HUDEP-2 (cell line): ENCODE measurements at regions not wholly inside any gene's neighbourhood (a gene's known extent, or its start where the extent isn't known, plus 50 kb on each side); places are given as distances from the start of the nearest gene placed in this dataset.

ENCODE experiments used
- DNase-seq, 76 experiments: peaks; one replicate each; lab custom pipeline; 2025; ENCODE audit not compliant: unreplicated experiment in 76 of 76; lab: John Stamatoyannopoulos, UW

DNA sequence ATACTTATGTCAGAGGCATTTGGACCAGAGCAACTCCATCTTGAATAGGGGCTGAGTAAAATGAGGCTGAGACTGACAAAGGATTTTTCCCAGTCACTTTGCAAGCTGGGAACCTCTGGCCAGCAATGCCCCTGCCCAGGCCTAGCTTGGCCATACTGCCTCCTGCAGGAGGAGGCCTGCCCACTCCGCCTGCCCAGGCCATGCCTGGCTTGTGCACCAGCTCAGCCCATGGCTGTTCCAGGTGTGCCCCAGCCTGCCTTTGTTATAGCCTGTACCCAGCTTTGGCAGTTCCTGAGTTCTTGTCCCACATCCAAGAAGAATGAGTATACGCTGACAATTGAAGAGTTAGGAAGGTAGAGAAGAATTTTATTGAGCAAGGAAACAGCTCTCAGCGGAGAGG lies 176.1 kb downstream of the AASDH start:
- no peak for DNase-seq

DNA sequence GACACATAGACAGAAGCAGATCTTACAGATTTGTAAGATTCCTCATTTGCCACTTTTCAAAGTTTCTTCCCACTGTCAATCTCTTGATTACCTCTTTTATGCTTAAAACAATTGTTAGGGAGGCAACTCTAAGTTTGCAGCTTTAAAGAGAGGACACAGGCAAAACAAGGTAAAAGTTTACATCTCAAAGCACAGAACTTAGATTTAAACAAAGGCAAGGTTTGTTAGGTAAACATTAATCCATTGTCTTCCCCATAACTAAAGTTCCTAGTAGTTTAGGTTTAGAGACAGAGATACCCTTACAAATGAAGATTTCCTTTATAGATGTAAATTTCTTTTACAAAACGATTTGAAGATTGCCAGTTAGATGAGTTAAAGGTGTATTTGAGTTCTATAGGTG lies 176.9 kb downstream of the AASDH start:
- no peak for DNase-seq

DNA sequence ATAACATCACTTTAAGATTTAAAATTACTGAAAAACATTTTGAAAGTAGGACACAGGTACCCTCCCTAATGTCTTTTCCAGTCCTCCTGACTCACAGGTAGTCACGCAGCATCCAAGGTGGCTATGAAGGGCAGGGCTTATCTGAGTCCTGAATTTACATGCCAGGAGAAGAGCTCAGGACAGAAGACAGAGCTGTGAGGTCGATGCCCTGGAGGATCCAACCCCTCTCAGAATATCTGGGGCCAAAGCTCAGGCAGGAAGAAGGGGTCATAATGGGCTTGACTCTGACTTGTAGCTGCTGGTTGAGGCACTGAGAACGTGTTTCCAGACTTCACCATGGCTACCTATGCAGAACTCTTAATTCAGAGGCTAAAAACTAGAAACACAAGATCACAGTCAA lies 177.5 kb downstream of the AASDH start:
- DNase-seq: no peak

DNA sequence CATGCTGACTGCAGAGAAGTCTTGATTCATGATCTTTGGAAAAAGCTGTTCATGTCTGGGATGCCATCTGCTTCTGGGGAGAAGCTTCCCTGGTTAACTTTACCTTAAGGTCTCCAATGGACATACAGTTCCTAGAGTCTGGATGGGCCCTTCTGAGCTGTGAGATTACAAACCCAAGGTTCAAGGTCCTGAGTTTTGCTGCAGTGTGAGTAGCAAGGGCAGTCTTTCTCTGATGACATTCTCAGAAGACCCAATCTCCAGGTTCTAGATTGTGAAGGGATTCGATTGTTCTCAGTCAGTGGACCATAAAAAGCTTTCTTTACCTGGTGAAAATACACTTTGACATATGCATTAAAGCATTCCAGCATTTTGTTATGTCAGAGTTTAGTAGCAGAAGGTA lies 179.2 kb downstream of the AASDH start:
- no peak for DNase-seq

DNA sequence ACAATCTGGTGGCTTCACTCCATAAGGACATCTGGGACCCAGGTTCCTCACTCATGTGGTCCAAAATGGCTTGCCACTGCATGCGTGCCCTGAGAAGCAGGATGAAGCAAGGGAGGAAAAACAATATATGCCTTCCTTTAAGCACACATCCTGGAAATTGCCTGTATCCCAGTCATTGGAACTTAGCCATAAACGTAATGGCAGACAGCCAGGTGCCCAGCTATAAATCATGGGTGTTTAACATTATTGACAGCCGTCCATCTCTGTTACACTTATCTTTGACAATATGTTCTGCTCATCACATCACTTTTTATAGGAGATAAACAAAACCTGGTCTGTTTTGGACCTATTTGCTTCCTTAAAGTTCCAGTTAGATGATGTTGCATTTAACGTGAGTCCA lies 181.0 kb downstream of the AASDH start:
- DNase-seq: no peak

DNA sequence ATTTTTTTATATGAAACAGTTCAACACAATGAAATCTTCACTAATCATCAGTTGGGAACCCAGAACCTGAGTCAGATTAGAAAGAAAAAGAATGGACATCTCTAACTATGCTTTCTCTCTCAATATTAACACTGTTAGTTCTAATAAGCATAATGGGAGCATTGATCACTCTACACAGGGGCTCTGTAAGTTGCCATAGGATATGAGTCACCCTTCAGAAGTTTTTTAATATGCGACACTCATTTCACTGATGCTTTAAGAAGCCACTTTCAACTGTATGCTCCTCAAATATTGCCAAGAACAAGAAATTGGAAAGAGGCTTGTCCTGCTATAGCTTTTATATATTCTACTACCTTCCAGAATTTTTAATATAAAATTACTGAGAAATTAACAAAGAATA lies 187.0 kb downstream of the AASDH start:
- DNase-seq: no peak

DNA sequence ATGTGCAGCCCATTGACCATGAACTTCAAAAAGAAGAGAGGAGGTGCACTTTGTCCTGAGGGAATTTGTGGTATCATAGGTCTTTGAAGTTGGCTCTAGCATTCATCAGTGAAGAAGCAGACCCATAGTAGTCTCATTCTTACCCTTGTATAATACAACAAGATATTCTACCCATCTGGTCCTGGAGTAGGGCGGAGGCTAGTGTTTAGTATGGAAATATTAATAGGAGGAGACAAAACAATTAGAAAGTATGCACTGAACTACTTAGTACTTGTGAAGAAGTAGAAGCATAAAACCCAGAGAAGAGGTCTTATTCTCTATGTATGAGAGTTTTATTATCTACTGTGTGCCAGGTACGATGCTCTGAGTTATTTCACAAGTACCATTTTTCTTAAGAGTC lies 189.0 kb downstream of the AASDH start:
- DNase-seq: no peak

DNA sequence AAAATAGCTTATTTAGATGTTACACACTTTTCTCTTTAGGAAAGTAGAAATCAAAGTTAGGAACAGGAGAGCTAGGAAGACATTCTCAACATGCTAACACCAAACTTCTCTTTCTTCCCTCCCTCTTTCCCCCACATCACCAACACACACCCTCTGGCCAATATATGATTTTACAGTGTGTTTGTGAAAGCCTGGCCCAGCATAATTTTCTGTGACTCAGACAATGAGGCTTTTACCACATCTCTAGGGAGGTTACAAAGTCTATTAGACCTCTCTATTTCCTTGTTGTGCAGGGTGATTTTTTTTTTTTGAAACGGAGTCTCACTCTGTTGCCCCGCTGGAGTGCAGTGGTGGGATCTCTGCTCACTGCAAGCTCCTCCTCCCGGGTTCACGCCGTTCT lies 189.9 kb downstream of the AASDH start:
- no peak for DNase-seq

DNA sequence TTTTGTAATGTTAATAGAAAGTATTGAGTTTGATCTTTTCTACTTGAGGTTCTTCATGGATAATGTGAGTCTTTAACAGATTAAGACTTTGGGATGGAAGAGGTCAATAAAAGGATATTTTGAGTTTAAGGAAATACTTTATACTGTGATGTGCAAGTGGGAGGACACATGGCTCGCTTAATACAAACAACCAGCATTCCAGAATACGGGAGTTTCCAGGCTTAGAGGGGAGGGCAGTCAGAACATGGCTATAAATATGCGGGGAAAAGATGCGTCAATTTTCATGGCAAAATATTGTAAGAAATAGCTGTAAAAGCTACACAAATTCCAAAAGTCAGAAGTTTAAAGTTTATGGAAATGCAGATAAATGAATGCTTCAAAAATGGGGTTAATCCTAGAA lies 192.3 kb downstream of the AASDH start:
- DNase-seq: no peak

DNA sequence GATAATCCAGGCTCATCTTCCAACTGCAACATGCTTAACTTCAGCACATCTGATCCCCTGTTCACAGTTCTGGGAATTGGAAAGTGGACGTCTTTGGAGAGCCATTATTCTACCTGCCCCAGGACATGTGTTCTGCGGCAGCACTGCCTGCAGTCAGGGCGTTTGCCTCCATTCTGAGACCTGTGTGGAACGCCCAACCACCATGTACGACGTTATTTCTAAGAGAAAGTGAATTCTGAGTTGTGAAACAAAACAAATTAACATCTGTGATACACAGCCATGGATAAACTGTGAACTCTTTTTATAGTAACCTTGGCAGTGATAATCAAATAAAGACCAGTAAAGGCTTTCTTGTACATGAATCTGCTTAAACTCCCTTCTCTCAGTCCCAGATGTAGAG lies 195.8 kb downstream of the AASDH start:
- DNase-seq: no peak

DNA sequence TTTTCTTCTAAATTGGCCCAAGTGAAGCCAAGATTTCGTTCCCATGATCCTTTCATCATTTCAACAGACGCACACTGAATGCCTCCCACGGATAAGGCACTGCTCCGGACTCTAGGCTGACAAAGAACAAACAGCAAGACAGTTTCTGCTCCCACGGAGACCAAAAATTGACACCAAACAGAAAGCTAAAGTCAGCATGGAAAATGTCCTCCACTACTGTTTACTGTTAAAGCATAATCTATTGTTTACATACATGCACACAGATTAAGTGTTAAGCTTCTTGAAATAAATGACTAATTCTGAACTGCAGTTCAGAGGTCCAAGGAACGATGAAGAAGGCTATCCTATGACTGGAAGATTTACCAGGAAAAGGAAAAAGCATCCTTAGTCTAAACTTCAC lies 199.6 kb downstream of the AASDH start:
- no peak for DNase-seq

DNA sequence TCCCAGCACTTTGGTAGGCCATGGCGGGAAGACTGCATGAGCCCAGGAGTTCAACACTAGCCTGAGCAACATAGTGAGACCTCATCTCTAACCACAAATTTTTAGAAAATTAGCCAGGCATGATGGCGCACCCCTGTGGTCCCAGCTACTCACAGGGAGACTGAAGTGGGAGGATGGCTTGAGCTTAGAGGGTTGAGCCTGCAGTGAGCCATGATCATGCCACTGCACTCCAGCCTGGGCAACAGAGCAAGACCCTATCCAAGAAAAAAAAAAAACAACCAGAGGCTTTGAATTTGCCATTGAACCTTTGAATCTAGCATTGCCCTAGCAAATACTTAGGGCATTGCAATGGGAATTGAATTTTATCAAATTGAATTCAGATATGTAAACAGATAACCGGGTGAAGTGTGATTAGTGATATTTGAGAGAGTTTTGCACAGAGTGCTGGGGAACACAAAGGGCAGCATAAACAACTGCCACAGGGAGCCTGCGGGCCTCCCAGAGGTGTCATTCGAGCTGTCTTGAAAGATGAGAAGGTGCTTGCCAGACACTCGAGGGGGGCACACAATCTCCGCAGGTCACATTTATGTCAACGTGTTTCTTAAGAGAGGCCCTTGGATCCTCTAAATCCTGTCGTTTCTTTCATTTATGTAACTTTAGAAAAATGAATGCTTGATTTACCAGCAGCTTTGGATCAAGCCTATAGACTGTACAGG lies 200.3 kb downstream of the AASDH start:
- DNase-seq: no peak

DNA sequence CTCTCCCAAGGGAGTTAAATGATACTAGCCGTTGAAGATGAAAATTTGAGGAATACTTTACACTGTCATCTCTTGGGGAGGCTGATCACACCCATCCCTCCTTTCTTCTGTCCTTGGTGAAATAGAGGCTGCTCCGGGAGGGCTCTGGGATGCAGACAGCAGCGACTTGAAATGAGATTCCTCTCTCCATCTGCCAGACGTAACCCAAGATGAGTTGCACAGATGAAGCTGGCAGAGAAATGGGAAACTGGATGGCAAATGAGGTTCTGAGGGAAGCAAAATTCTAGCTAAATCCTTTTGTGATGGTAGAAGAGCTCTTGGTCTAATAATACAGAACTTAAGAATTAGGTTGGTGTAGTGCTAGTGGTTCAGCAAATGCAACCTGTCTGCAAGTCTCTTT lies 201.4 kb downstream of the AASDH start:
- no peak for DNase-seq

DNA sequence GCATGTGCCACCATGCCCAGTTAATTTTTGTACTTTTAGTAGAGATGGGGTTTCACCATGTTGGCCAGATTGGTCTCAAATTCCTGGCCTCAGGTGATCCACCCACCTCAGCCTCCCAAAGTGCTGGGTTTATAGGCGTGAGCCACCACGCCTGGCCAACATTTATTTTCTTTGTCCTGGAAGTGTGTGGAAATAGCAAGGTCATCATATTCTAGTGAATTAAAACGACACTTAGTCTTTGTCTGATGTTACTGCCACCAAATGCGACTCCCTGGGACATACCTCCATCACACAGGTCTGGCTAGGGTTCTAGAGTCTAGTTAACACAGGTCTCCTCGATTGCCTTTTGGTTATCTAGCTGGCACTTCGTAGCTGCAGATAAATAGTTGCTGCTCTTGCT lies 203.1 kb downstream of the AASDH start:
- DNase-seq: no peak

DNA sequence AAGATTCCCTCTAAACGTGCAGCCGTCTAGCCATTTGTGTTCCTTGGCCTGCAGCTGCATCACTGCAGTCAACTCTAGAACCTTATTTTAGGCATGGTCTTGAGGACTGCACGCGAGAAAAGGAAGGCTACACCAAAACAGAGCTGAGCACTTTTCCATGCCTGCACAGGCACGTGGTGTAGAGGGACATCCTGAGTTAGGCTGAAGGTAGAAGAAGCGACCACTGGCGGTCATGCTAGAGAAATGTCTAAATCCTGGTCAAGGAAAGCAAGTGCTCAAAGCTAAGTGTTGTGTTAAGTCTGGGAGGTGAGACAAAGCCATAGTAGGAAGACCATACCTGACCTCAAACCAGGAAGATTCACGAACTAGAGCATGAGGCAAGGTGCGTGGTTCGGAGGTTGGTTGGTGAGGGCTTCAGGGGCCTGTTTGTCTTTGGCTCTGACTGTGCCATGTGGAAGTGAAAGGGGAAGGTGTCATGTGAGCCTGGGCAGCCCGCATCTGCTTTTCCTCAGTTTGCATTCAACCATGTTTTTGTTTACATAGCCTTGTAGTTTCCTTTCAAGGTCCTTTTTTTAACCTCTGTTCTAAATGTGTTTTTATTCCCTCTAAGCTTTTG lies 203.8 kb downstream of the AASDH start:
- no peak for DNase-seq

DNA sequence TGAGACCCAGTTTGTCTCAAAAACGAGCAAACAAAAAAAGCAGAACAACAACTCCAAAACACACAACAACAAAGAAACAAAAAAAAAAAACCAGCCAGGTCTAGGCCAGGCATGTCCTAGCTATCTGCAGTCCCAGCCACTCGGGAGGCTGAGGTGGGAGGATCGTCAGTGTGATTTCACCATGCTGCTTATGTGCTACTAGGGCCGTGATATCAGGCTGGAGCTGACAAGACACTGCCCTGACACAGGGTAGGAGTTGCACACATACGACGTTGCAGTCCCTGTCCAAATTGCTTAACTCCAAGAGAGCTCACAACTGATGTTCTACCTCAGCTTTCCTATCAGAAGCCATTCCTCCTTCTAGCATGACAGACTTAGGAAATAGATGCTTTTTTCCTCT lies 204.9 kb downstream of the AASDH start:
- DNase-seq: peak in 2 of 76 experiments; percentile 4 to 13

DNA sequence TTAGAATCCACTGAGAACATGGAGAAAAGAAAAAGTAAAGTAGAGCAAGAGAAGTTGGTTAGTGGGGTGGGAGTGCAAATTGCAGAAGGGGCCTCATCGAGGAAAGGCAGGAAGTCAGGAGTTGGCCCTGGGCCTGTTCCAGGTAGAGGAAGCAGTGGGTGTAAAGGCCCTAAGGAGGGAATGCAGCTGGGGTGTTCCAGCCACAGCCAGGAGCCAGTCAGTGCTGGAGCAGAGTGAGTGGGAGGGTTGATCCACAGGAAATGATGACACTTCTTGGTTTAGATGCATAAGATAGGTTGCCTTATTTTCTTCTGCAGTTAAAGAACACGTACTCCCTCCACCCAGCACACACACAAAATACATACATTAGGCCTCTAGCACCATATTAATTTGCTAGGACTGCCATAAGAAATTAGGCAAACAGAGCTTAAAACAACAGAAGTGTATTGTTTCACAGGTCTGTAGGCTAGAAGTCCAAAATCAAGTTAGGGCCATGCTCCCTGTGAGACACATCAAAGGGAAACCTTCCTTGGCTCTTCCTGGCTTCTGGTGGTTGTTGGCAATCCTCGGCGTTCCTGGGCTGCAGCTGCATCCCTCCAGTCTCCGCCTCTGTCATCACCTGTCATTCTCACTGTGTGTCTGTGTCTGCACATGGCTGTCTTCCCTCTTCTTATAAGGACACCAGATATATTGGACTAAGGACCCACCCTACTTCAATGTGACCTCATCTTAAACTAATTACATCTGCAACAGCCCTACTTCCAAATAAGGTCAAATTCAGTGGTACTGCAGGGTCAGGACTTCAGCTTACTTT lies 205.9 kb downstream of the AASDH start:
- peak in 15 of 76 experiments; percentile 1 to 46 (median 10) for DNase-seq

DNA sequence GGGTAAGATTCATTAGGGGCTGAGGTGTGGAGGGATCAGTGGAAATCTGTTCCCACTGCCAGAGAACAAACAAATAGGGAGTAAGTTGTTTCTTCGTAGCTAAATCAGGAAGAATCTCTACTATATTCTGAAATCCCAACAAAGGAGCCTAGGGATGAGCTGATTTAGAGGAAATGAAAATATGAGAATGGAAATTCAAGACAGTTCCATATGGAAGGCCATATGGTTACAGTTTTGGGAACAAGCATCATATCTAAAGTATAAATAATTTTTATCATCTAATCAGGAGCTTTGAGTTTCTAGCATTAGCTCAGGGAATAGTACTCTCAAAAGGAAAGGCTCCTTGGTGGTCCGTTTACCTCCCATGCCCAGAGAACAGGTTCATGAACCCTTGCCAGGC lies 218.2 kb downstream of the AASDH start:
- DNase-seq: no peak

DNA sequence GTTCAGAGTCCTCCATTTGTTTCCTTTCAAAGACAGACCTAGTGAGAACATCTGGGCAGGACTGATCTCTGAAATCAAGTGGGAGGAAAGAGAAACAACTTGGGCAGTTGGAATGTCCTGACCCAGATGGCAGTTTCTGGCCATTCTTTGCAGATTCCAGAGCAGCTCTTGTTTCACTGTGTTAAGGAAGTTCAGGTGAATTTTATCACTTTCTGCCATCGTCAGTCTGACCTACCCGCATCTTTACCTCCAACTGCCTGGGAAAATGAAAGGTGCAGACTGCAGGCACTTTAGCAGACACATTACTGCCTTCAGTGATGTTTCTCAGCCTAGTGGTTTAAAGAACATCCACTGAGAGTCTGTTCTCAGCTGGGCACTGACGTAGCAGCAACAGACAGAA lies 216.2 kb downstream of the CEP135 start:
- DNase-seq: no peak

DNA sequence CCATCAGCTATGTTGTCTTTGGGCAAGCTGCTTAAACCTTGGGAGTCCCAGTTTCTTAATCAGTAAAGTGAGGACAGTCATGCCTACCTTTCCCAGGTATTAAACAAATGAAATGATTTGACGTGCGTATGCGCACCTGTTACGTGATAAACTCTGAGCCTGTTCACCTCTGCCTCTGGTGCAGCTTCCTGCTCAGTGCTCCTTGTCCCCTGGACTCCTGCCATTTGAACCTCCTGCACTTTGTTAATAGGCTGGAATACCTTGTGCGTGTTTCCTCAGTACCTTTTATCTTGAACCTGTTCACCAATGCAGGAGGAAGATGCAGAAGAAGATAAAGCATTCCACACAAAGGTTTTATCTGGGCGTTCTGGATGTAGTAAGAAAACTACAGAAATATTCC lies 211.9 kb downstream of the CEP135 start:
- no peak for DNase-seq

DNA sequence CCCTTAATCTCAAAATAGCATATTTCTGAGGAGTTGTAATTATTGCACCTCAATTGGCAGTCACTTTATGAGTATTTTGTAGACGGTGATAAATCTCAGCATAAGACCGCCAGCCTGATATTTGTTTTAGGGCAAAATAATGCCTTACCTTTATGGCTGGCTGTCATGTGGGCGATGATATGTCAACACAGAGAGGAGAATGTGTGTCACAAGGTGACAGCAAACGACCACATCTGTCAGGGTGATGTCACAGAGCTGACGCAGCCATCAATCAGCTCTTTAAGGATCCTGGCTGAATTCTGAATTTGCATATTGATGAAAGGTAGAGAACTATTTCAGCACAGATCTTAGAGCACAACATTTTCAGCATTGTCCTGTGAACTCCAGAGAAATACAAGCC lies 209.7 kb downstream of the CEP135 start:
- DNase-seq: no peak

DNA sequence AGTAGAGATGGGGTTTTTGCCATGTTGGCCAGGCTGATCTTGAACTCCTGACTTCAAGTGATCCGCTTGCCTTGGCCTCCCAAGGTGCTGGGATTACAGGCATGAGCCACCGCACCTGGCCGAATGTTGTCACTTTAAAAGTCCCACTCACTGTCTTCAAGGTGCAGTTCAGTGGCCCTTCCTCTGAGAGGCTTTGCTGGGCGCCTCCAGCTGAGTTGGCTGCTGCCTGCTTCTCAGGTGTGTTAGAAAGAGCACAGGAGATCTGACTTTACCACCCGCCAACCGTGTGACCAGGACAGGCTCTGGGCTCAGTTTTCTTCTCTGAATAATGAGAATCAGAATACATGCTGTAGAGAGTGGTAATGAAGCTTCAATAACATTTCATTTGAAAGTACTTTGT lies 207.4 kb downstream of the CEP135 start:
- no peak for DNase-seq
